H1 (cell line): ENCODE measurements at regions not wholly inside any gene's neighbourhood (a gene's known extent, or its start where the extent isn't known, plus 50 kb on each side); places are given as distances from the start of the nearest gene placed in this dataset.

ENCODE experiments used
- CTCF ChIA-PET: fragments of 300-600 bp; sonication (Branson Sonifier 250); formaldehyde crosslinking; loops from one replicate; lab custom pipeline; 2021; ENCODE audit not compliant: partially characterized antibody; lab: Charles Lee
- POLR2A ChIA-PET: fragments of 300-600 bp; sonication (Branson Sonifier 250); formaldehyde crosslinking; loops from one replicate; lab custom pipeline; 2021; ENCODE audit warnings: inconsistent platforms; ENCODE audit not compliant: partially characterized antibody; lab: Charles Lee
- DNase-seq, 2 experiments: peaks; one replicate each; pipeline versions ENCODE4 v3.0.0 to v3.0.0-alpha.2; 2010 to 2022; ENCODE audit warnings: low spot score in 2 of 2, low read depth in 1 of 2, mixed read lengths in 1 of 2
- FAIRE-seq: peaks from 2 replicates; lab custom pipeline; 2011; peaks lifted over from hg19 to GRCh38; lab: Jason Lieb, UNC
- H2AFZ ChIP-seq: 2 replicates; pipeline ENCODE4 v1.8.1; 2012; ENCODE audit warnings: low read length, inconsistent platforms
- H2AK5ac ChIP-seq: 2 replicates; pipeline ENCODE4 v1.6.1; 2013; ENCODE audit warnings: low read depth, low read length
- H2BK120ac ChIP-seq: replicated peaks from 2 replicates; pipeline ENCODE3; 2013; ENCODE audit warnings: low read depth, low read length, inconsistent platforms
- H2BK12ac ChIP-seq: 2 replicates; pipeline ENCODE4 v1.6.1; 2013; ENCODE audit warnings: low read depth, low read length
- H2BK15ac ChIP-seq: 2 replicates; pipeline ENCODE4 v1.6.1; 2013; ENCODE audit warnings: low read length
- H2BK20ac ChIP-seq: 2 replicates; pipeline ENCODE4 v1.6.1; 2013; ENCODE audit warnings: low read length
- H2BK5ac ChIP-seq: 2 replicates; pipeline ENCODE4 v1.6.1; 2013; ENCODE audit warnings: low read depth, low read length
- H3K14ac ChIP-seq: 2 replicates; pipeline ENCODE4 v1.6.1; 2013; ENCODE audit warnings: inconsistent platforms; ENCODE audit not compliant: insufficient read length
- H3K18ac ChIP-seq: 2 replicates; pipeline ENCODE4 v1.6.1; 2013; ENCODE audit warnings: low read length; ENCODE audit errors: extremely low read depth
- H3K23ac ChIP-seq: 2 replicates; pipeline ENCODE4 v1.6.1; 2013; ENCODE audit warnings: inconsistent platforms; ENCODE audit not compliant: insufficient read length
- H3K23me2 ChIP-seq: 2 replicates; pipeline ENCODE4 v1.6.1; 2013; ENCODE audit warnings: low read depth, low read length
- H3K27ac ChIP-seq: 2 replicates; pipeline ENCODE4 v1.6.1; 2011; ENCODE audit warnings: low read depth, low read length, inconsistent platforms
- H3K27me3 ChIP-seq, 4 experiments: replicated peaks in 1 of 4; 1 replicate in 1 of 4; 2 replicates in 3 of 4; pipeline versions ENCODE4 v1.6.1 to v1.8.1; 2011 to 2013; ENCODE audit warnings: low read length in 3 of 4, mild to moderate bottlenecking in 3 of 4, inconsistent platforms in 2 of 4, mixed read lengths in 2 of 4, moderate library complexity in 1 of 4; ENCODE audit not compliant: control insufficient read depth in 3 of 4, insufficient read depth in 3 of 4; ENCODE audit errors: extremely low read depth in 1 of 4
- H3K36me3 ChIP-seq, 4 experiments: 2 replicates each; pipeline versions ENCODE4 v1.6.1 to v1.8.1; 2011 to 2013; ENCODE audit warnings: mild to moderate bottlenecking in 4 of 4, low read length in 3 of 4, moderate library complexity in 2 of 4, control low read depth in 1 of 4, inconsistent platforms in 1 of 4; ENCODE audit not compliant: insufficient read depth in 4 of 4, control insufficient read depth in 2 of 4
- H3K4ac ChIP-seq: replicated peaks from 2 replicates; pipeline ENCODE3; 2013; ENCODE audit warnings: low read length, low read depth, mixed read lengths, inconsistent platforms; ENCODE audit not compliant: insufficient read length
- H3K4me1 ChIP-seq, 4 experiments: replicated peaks in 1 of 4; 1 replicate in 1 of 4; 2 replicates in 3 of 4; pipeline versions ENCODE4 v1.6.1 to v1.8.1; 2011 to 2013; ENCODE audit warnings: low read length in 3 of 4, inconsistent platforms in 2 of 4, mixed read lengths in 1 of 4; ENCODE audit not compliant: insufficient read depth in 4 of 4, control insufficient read depth in 3 of 4
- H3K4me2 ChIP-seq, 2 experiments: 2 replicates each; pipeline versions ENCODE4 v1.6.1 to v1.8.1; 2011 to 2013; ENCODE audit warnings: low read depth in 2 of 2, low read length in 2 of 2, control low read depth in 1 of 2, inconsistent platforms in 1 of 2, mild to moderate bottlenecking in 1 of 2; ENCODE audit not compliant: insufficient read depth in 1 of 2
- H3K4me3 ChIP-seq, 4 experiments: fragments of 200-600, 300-600 bp in 1 of 4; sonication (generic), shearing (Covaris generic), sonication (Bioruptor Twin) in 1 of 4; 2 replicates each; pipeline versions ENCODE4 v1.5.1 to v1.8.1; 2011 to 2016; ENCODE audit warnings: low read length in 4 of 4, low read depth in 3 of 4, control low read depth in 2 of 4, inconsistent platforms in 2 of 4, mild to moderate bottlenecking in 2 of 4, mixed read lengths in 1 of 4, moderate library complexity in 1 of 4; ENCODE audit not compliant: insufficient read depth in 2 of 4; ENCODE audit errors: extremely low read depth in 1 of 4
- H3K56ac ChIP-seq: replicated peaks from 2 replicates; pipeline ENCODE3; 2013; ENCODE audit warnings: low read depth, mild to moderate bottlenecking, mixed read lengths, low read length, inconsistent platforms; ENCODE audit not compliant: insufficient read length
- H3K79me1 ChIP-seq: 2 replicates; pipeline ENCODE4 v1.6.1; 2013; ENCODE audit warnings: low read depth, low read length, control low read depth
- H3K79me2 ChIP-seq, 2 experiments: 2 replicates each; pipeline versions ENCODE4 v1.6.1 to v1.8.1; 2012 to 2013; ENCODE audit warnings: low read length in 2 of 2, mild to moderate bottlenecking in 2 of 2, inconsistent platforms in 1 of 2; ENCODE audit not compliant: insufficient read depth in 2 of 2, control insufficient read depth in 1 of 2
- H3K9ac ChIP-seq, 4 experiments: replicated peaks in 1 of 4; 1 replicate in 1 of 4; 2 replicates in 3 of 4; pipeline versions ENCODE4 v1.6.1 to v1.8.1; 2011 to 2013; ENCODE audit warnings: low read depth in 3 of 4, low read length in 3 of 4, control low read depth in 2 of 4, mild to moderate bottlenecking in 2 of 4, moderate library complexity in 2 of 4, inconsistent platforms in 1 of 4; ENCODE audit errors: extremely low read depth in 1 of 4
- H3K9me3 ChIP-seq, 2 experiments: 2 replicates each; pipeline versions ENCODE4 v1.6.1 to v1.8.1; 2012 to 2013; ENCODE audit warnings: mild to moderate bottlenecking in 2 of 2, moderate library complexity in 2 of 2, control low read depth in 1 of 2, inconsistent platforms in 1 of 2, low read depth in 1 of 2, low read length in 1 of 2, mixed read lengths in 1 of 2; ENCODE audit not compliant: insufficient read depth in 2 of 2
- H4K20me1 ChIP-seq, 2 experiments: replicated peaks in 1 of 2; 2 replicates each; pipeline versions ENCODE3 to v1.8.1; 2011 to 2013; ENCODE audit warnings: inconsistent platforms in 2 of 2, low read length in 2 of 2, mild to moderate bottlenecking in 1 of 2; ENCODE audit not compliant: insufficient read depth in 2 of 2, control insufficient read depth in 1 of 2
- H4K5ac ChIP-seq: 2 replicates; pipeline ENCODE4 v1.6.1; 2013; ENCODE audit warnings: low read length, low read depth, mixed read lengths, inconsistent platforms; ENCODE audit not compliant: insufficient read length
- H4K8ac ChIP-seq: 2 replicates; pipeline ENCODE4 v1.8.0; 2013; ENCODE audit warnings: mild to moderate bottlenecking, moderate library complexity, low read length, inconsistent platforms; ENCODE audit not compliant: insufficient read depth; ENCODE audit errors: extremely low read depth
- H4K91ac ChIP-seq: replicated peaks from 2 replicates; pipeline ENCODE3; 2013; ENCODE audit warnings: low read length, mixed read lengths, inconsistent platforms; ENCODE audit not compliant: insufficient read length
- CBX5 ChIP-seq: fragments of 300-800, 300-1000 bp; sonication (generic); IDR thresholded peaks from 2 replicates; pipeline ENCODE4 v1.7.1; 2016; ENCODE audit warnings: antibody characterized with exemption, low read length, low read depth
- WGBS, 2 experiments: shearing (Covaris generic) in 1 of 2; methylation state at CpG; one replicate each; pipeline versions ENCODE4 v1.1.6 to v1.1.7; 2013 to 2015; ENCODE audit warnings: low lambda C conversion rate in 2 of 2, mixed read lengths in 2 of 2, inconsistent platforms in 1 of 2, low coverage in 1 of 2, missing lambda C conversion rate in 1 of 2; ENCODE audit not compliant: insufficient replicate concordance in 2 of 2, insufficient coverage in 1 of 2, insufficient read length in 1 of 2; ENCODE audit errors: extremely low coverage in 1 of 2, missing lambda C conversion rate in 1 of 2; 5-methylcytosine and 5-hydroxymethylcytosine counted together

DNA sequence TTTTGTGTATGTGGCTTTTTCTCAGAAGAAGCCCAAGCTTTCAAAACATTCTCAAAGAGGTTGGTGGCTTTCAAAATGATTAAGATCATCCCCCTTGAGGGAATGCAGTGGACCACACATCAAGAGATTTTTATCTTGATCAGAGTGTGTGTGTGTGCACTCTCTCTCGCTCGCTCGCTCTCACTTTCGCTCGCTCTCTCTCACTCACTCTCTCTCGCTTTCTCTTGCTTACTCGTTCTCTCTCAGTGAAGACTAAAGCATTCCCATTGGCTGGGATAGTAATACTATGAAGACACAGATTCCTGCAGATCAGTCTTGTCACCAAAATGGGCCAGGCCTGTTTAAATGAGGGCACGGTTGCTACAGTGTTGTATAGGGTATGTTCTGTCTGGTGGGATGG, 365.7 kb downstream of the EDEM1 start:
- H3K4me1 ChIP-seq, result no peaks in the 10 kb centered on the region
- no peaks in the 10 kb centered on the region for H4K20me1 ChIP-seq
- H2BK120ac ChIP-seq, result no peak overlapping the region
- no peak overlapping the region for H2AK5ac ChIP-seq
- H3K9me3 ChIP-seq, result 0 out of 4 replicates have a peak, but pooled peaks cover 0 to 2% of the 10 kb centered on the region in 2 experiments
- no peak for TF ChIP-seq CBX5
- H3K56ac ChIP-seq, result no peak overlapping the region
- no peak overlapping the region for H4K5ac ChIP-seq
- H3K79me2 ChIP-seq, result no peaks in the 10 kb centered on the region
- no peak overlapping the region for H2BK5ac ChIP-seq
- H3K23ac ChIP-seq, result no peak overlapping the region
- H3K36me3 ChIP-seq, result no peaks in the 10 kb centered on the region
- FAIRE-seq (no peak), DNase-seq (no peak)
- no peak overlapping the region for H3K9ac ChIP-seq
- H3K18ac ChIP-seq, result no peak overlapping the region
- H3K4me2 ChIP-seq, result no peak overlapping the region
- no peaks in the 10 kb centered on the region for H3K27me3 ChIP-seq
- no peak overlapping the region for H2BK12ac ChIP-seq
- no peak overlapping the region for H4K8ac ChIP-seq
- 92 to 100% methylated on average over 4 to 8 of the region's 8 CpGs for WGBS, 2 experiments
- no peak overlapping the region for H3K4me3 ChIP-seq
- CTCF ChIA-PET, result interaction anchor here (1.3 to 2.2 kb wide), 2 partner anchors 12 to 15 kb away, joined by 4 to 5 read pairs; no protein-coding TSS in a partner anchor
- no peaks in the 10 kb centered on the region for H3K23me2 ChIP-seq
- no peak overlapping the region for H2BK15ac ChIP-seq
- no peak overlapping the region for H3K4ac ChIP-seq
- no peaks in the 10 kb centered on the region for H3K79me1 ChIP-seq
- H4K91ac ChIP-seq, result no peak overlapping the region
- H2AFZ ChIP-seq, result no peak overlapping the region
- no peak overlapping the region for H2BK20ac ChIP-seq
- POLR2A ChIA-PET, result no interaction called here
- H3K14ac ChIP-seq, result no peak overlapping the region
- H3K27ac ChIP-seq, result no peak overlapping the region
